Gastrocnemius medialis (tissue), 4 donors: ENCODE measurements at regions not wholly inside any gene's neighbourhood (a gene's known extent, or its start where the extent isn't known, plus 50 kb on each side); places are given as distances from the start of the nearest gene placed in this dataset.

Experiments
- ATAC-seq, 2 donors: fragments of 150-250 bp; one replicate each; pipeline ENCODE4 v1.9.1; 2016
- DNase-seq, 2 donors: peaks; one replicate each; pipeline ENCODE4 v3.0.0-alpha.2; 2019
- H3K27ac ChIP-seq, 4 donors: fragments of 200-600 bp; sonication (generic); 1 replicate in 1 of 4; 2 replicates in 3 of 4; pipeline ENCODE4 v1.5.1; 2016 to 2018; ENCODE audit warnings: mild to moderate bottlenecking in 2 of 4, moderate library complexity in 1 of 4
- H3K27me3 ChIP-seq, 3 donors: fragments of 200-600 bp; sonication (generic) in 2 of 3; 1 replicate in 1 of 3; 2 replicates in 2 of 3; pipeline versions ENCODE4 v1.5.1 to v1.6.0; 2016 to 2019; ENCODE audit warnings: mild to moderate bottlenecking in 1 of 3, moderate library complexity in 1 of 3
- H3K36me3 ChIP-seq, 2 donors: fragments of 200-600 bp; sonication (generic) in 1 of 2; one replicate each; pipeline ENCODE4 v1.5.1; 2017 to 2018
- H3K4me1 ChIP-seq, 2 donors: fragments of 200-600 bp; sonication (generic) in 1 of 2; one replicate each; pipeline ENCODE4 v1.5.1; 2016 to 2017; ENCODE audit warnings: mild to moderate bottlenecking in 2 of 2
- H3K4me3 ChIP-seq, 4 donors: fragments of 200-600 bp; sonication (generic) in 3 of 4; 1 replicate in 1 of 4; 2 replicates in 3 of 4; pipeline ENCODE4 v1.5.1; 2016 to 2019; ENCODE audit warnings: mild to moderate bottlenecking in 2 of 4
- H3K9me3 ChIP-seq, 3 donors: fragments of 200-600 bp; sonication (generic) in 2 of 3; 1 replicate in 1 of 3; 2 replicates in 2 of 3; pipeline ENCODE4 v1.5.1; 2016 to 2019
- POLR2A ChIP-seq, 2 donors: fragments of 450-650 bp; IDR thresholded peaks; one replicate each; pipeline ENCODE4 v1.6.1; 2017; ENCODE audit warnings: antibody characterized with exemption in 2 of 2, mild to moderate bottlenecking in 2 of 2, moderate library complexity in 2 of 2
- in situ Hi-C, 4 donors: fragments of 200-750 bp; cut with MboI; loops; one replicate each; pipeline versions ENCODE4 v1.15.0 to v1.8.0; 2017; ENCODE audit warnings: low sequenced_read_pairs in 4 of 4
- intact Hi-C: fragments of 100-400 bp; cut with DNase I; formaldehyde crosslinking; loops from one replicate; pipeline ENCODE4 v1.15.1; 2023; ENCODE audit warnings: low total_unique reads
- TF ChIP-seq, protein P1 (sequence below), 5 experiments: fragments of 450-650 bp in 3 of 5; fragments of 200-600 bp in 2 of 5; sonication (generic) in 2 of 5; IDR thresholded peaks in 4 of 5; conservative IDR thresholded peaks in 1 of 5; 1 replicate in 4 of 5; 2 replicates in 1 of 5; pipeline ENCODE4 v1.5.1; 2016 to 2019; ENCODE audit warnings: antibody characterized with exemption in 5 of 5, mild to moderate bottlenecking in 3 of 5, moderate library complexity in 3 of 5

DNA sequence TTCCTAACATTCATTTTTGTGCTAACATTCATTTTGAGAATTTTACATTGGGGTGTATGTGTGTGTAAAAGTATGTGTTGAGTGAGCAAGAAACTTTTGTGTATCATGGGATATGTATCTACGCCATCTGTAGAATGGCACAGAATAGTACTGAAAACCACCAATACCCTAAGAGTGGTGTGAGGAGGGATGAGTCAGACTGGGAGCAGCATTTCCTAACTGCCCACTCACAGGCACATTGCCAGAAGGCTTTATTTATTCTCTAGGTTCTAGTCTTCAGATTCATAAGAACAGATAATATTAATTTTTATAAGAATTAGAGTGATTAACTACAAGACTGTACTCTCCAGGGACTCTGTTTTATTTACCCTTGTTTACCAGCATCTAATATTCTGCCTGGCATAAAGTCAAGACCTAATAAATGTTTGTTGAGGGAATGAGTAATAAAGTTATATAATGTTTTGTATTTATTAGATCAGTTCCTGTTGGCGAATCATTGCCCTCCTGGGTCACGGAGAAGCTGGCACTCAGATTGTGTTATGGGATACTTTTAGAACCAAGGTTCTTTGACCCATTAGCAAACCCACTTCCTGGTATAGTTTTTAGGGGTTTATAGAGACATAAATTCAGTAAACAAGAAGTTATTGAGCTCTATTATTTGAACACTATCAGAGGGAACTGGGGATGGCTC lies 159.1 kb upstream of the PPP2R2B start:
- ATAC-seq (no peak), DNase-seq (no peak)
- Histone ChIP-seq H3K4me3 (no peak overlapping the region), H3K4me1 (no peaks in the 10 kb centered on the region), H3K27me3 (no peaks in the 10 kb centered on the region), H3K27ac (no peak overlapping the region), H3K36me3 (no peaks in the 10 kb centered on the region), H3K9me3 (no peaks in the 10 kb centered on the region)
- no peak for TF ChIP-seq POLR2A (IDR thresholded peaks at IDR 0.05)
- TF ChIP-seq, protein P1, sequence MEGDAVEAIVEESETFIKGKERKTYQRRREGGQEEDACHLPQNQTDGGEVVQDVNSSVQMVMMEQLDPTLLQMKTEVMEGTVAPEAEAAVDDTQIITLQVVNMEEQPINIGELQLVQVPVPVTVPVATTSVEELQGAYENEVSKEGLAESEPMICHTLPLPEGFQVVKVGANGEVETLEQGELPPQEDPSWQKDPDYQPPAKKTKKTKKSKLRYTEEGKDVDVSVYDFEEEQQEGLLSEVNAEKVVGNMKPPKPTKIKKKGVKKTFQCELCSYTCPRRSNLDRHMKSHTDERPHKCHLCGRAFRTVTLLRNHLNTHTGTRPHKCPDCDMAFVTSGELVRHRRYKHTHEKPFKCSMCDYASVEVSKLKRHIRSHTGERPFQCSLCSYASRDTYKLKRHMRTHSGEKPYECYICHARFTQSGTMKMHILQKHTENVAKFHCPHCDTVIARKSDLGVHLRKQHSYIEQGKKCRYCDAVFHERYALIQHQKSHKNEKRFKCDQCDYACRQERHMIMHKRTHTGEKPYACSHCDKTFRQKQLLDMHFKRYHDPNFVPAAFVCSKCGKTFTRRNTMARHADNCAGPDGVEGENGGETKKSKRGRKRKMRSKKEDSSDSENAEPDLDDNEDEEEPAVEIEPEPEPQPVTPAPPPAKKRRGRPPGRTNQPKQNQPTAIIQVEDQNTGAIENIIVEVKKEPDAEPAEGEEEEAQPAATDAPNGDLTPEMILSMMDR (IDR thresholded peaks at IDR 0.05 in 4 of 5, conservative IDR thresholded peaks at IDR 0.05 in 1 of 5), result no peak
- in situ Hi-C loops, result no loop called here
- intact Hi-C loops, result no loop called here

DNA sequence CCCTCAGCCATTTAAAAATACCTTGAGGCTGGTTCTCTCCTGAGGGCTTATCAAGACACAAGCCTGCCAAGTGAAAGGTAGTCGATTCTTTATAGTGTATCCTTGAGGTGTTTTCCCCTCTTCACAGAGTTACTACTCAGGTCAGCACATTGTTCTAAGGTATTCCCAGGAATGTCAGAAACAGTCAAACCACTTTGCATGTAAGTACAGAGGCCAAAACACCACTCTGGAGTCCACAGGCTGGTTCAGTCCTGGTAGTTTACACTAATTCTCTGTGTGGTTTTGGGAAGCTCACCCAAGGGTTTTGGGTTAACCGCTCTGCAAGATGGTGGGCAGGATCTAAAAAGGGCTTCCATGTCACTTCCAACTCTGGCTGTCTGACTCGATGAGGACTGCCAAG lies 162.3 kb upstream of the PPP2R2B start:
- H3K9me3 ChIP-seq, result no peaks in the 10 kb centered on the region
- no peak overlapping the region for H3K27ac ChIP-seq
- TF ChIP-seq, protein P1 (IDR thresholded peaks at IDR 0.05 in 4 of 5, conservative IDR thresholded peaks at IDR 0.05 in 1 of 5), result no peak
- no peak overlapping the region for H3K4me3 ChIP-seq
- in situ Hi-C loops (no loop called here), intact Hi-C loops (no loop called here)
- no peaks in the 10 kb centered on the region for H3K4me1 ChIP-seq
- H3K27me3 ChIP-seq, result no peaks in the 10 kb centered on the region
- ATAC-seq (no peak), DNase-seq (no peak)
- H3K36me3 ChIP-seq, result no peaks in the 10 kb centered on the region

DNA sequence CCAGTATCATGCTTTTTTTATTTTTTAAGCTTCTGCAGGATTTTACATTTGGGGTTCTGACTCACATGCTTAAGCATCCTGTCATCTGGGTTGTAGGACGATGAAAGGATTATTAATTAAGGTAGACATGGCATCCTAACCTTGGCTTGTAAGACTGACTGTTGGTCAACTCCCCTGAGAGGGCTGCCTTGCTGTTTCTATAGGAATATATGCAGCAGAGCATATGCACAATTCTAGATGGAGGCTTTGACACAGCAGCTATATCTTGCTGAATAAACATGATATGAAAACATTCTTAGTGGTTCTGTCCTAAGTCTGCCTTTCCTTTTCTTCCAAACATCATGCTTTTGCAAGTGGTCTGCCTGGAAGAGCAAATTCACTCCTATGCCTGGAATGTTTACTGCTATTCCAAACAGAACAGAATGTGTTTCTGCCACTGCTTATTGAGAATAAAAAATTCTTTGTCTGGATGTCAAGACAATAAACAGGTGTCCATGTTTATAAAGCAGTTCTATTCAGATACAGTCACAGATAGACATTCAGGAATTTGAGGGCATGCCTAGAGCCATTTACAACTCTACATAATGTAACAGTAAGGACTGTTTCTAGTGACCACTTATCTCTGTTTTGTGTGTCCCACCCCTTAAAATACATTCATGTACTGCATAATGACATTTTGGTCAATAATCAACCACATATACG lies 166.2 kb upstream of the PPP2R2B start:
- ATAC-seq (no peak), DNase-seq (no peak)
- in situ Hi-C loops (no loop called here), intact Hi-C loops (no loop called here)
- Histone ChIP-seq H3K27ac (no peak overlapping the region), H3K27me3 (no peaks in the 10 kb centered on the region), H3K36me3 (no peaks in the 10 kb centered on the region), H3K4me3 (no peak overlapping the region), H3K4me1 (no peaks in the 10 kb centered on the region), H3K9me3 (no peaks in the 10 kb centered on the region)
- TF ChIP-seq, protein P1 (IDR thresholded peaks at IDR 0.05 in 4 of 5, conservative IDR thresholded peaks at IDR 0.05 in 1 of 5), result no peak
- TF ChIP-seq POLR2A (IDR thresholded peaks at IDR 0.05), result no peak

DNA sequence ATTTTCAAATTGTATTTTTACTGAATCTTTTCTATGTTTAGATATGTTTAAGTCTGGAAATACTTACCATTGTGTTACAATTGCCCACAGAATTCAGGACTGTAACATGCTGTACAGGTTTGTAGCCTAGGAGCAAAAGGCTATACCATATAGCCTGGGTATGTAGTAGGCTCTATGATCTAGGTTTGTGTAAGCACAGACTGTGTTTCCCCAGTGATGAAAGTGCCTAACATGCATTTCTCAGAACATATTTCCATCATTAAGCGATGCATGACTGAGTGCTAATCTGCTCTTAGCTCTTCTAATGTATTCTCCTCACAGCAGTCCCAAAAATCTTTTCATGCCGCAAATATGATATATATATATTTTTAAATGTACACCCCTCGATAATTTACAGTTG lies 166.7 kb upstream of the PPP2R2B start:
- Histone ChIP-seq H3K4me3 (no peak overlapping the region), H3K27ac (no peak overlapping the region), H3K9me3 (no peaks in the 10 kb centered on the region), H3K36me3 (no peaks in the 10 kb centered on the region), H3K27me3 (no peaks in the 10 kb centered on the region), H3K4me1 (no peaks in the 10 kb centered on the region)
- no peak for TF ChIP-seq POLR2A (IDR thresholded peaks at IDR 0.05)
- TF ChIP-seq, protein P1 (IDR thresholded peaks at IDR 0.05 in 4 of 5, conservative IDR thresholded peaks at IDR 0.05 in 1 of 5), result no peak
- intact Hi-C loops (no loop called here), in situ Hi-C loops (no loop called here)
- ATAC-seq (no peak), DNase-seq (no peak)
